ENCODE measurements at regions not wholly inside any gene's neighbourhood (a gene's known extent, or its start where the extent isn't known, plus 50 kb on each side); places are given as distances from the start of the nearest gene placed in this dataset.

DNA sequence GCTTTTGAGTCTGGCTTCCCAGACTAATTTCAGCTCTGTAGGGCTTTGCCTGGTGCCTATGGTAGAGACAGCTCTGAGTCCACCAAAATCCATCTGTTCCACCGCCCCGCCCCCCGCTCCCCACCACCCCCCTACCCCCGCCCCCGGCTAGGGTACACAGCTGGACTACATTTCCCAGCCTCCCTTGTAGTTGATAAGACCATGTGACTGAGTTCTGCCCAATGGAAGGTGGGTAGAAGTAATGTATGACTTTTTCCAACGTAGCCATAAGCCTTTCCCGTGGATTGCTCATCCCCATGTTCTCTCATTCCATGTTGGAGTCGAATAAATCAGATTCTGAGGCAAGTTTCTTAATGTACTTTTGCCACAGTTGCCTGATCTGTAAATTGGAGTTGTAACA lies 786.7 kb upstream of the EEF2KMT start:
- peaks cover 4% of the 10 kb centered on the region for H3K9me3 ChIP-seq (ENCODE audit: control insufficient read depth, low read depth, low read length)
- no peak overlapping the region for H3K9ac ChIP-seq (ENCODE audit: control insufficient read depth, extremely low read depth, insufficient read depth, low read length)
- no peak for DNase-seq (ENCODE audit: low read depth, low spot score)
- no peaks in the 10 kb centered on the region for H3K27me3 ChIP-seq (ENCODE audit: control insufficient read depth, extremely low read depth, insufficient read depth, low read length)
- FAIRE-seq, result no peak
- no peak for TF ChIP-seq EZH2 (IDR thresholded peaks at IDR 0.05; ENCODE audit: low read length)
- TF ChIP-seq, protein P1, sequence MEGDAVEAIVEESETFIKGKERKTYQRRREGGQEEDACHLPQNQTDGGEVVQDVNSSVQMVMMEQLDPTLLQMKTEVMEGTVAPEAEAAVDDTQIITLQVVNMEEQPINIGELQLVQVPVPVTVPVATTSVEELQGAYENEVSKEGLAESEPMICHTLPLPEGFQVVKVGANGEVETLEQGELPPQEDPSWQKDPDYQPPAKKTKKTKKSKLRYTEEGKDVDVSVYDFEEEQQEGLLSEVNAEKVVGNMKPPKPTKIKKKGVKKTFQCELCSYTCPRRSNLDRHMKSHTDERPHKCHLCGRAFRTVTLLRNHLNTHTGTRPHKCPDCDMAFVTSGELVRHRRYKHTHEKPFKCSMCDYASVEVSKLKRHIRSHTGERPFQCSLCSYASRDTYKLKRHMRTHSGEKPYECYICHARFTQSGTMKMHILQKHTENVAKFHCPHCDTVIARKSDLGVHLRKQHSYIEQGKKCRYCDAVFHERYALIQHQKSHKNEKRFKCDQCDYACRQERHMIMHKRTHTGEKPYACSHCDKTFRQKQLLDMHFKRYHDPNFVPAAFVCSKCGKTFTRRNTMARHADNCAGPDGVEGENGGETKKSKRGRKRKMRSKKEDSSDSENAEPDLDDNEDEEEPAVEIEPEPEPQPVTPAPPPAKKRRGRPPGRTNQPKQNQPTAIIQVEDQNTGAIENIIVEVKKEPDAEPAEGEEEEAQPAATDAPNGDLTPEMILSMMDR (optimal IDR thresholded peaks at IDR 0.05 in 1 of 3, IDR thresholded peaks at IDR 0.05 in 1 of 3, conservative IDR thresholded peaks at IDR 0.05 in 1 of 3; ENCODE audit: extremely low read depth in 1 of 3, insufficient read depth in 2 of 3, low read length in 3 of 3), result no peak
- H4K20me1 ChIP-seq (ENCODE audit: control insufficient read depth, extremely low read depth, insufficient read depth, low read length), result no peaks in the 10 kb centered on the region
- dilution Hi-C loops (cut with MboI; ENCODE audit: extremely low pct_ligation_motif_present, low sequenced_read_pairs), result no loop called here
- no peak overlapping the region for H2AFZ ChIP-seq (ENCODE audit: control insufficient read depth, low read length)
- H3K27ac ChIP-seq (ENCODE audit: control insufficient read depth, insufficient read depth, low read length), result no peak overlapping the region
- H3K9me1 ChIP-seq (ENCODE audit: control insufficient read depth, extremely low read depth, insufficient read depth, low read length), result no peaks in the 10 kb centered on the region
- H3K4me3 ChIP-seq (ENCODE audit: control insufficient read depth in 2 of 3, extremely low read depth in 1 of 3, insufficient read depth in 2 of 3, low read depth in 1 of 3, low read length in 3 of 3), result no peak overlapping the region
- H3K79me2 ChIP-seq (ENCODE audit: control insufficient read depth, insufficient read depth, low read length), result no peaks in the 10 kb centered on the region
- H3K4me1 ChIP-seq (ENCODE audit: control insufficient read depth, extremely low read depth, insufficient read depth, low read length), result no peaks in the 10 kb centered on the region
- no peaks in the 10 kb centered on the region for H3K36me3 ChIP-seq (ENCODE audit: control insufficient read depth in 2 of 2, extremely low read depth in 1 of 2, insufficient read depth in 2 of 2, low read length in 2 of 2)
- H3K4me2 ChIP-seq (ENCODE audit: control insufficient read depth, extremely low read depth, insufficient read depth, low read depth, low read length), result no peak overlapping the region

DNA sequence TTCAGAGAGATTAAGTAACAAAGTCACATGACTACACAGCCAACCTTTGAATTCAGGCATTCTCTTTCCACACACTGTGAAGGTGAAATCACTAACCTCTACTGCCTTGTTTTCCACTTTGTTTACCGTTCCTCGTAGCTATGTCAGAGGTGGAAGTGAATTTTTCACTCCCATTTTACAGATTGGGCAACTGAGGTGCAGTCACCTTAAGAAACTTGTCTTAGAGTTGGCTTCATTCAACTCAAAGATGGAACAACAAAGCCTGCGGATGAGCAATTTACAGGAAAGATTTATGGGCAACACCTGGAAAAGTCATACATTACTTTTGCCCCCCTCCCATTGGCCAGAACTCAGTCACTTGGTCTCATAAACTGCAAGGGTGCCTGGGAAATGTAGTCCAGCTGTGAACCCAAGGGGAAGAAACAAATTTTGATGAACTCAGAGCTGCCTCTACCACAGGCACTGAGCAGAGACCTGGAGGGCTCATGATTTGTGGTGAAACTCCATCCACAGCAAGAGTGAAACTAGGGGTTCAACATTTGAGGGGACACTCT lies 784.6 kb upstream of the EEF2KMT start:
- Histone ChIP-seq H3K4me3 (ENCODE audit: control insufficient read depth in 2 of 3, extremely low read depth in 1 of 3, insufficient read depth in 2 of 3, low read depth in 1 of 3, low read length in 3 of 3) (no peak overlapping the region), H2AFZ (ENCODE audit: control insufficient read depth, low read length) (no peak overlapping the region), H3K4me1 (ENCODE audit: control insufficient read depth, extremely low read depth, insufficient read depth, low read length) (no peaks in the 10 kb centered on the region), H4K20me1 (ENCODE audit: control insufficient read depth, extremely low read depth, insufficient read depth, low read length) (no peaks in the 10 kb centered on the region), H3K9me1 (ENCODE audit: control insufficient read depth, extremely low read depth, insufficient read depth, low read length) (no peaks in the 10 kb centered on the region), H3K9me3 (ENCODE audit: control insufficient read depth, low read depth, low read length) (peaks cover 7% of the 10 kb centered on the region), H3K36me3 (ENCODE audit: control insufficient read depth in 2 of 2, extremely low read depth in 1 of 2, insufficient read depth in 2 of 2, low read length in 2 of 2) (no peaks in the 10 kb centered on the region), H3K27ac (ENCODE audit: control insufficient read depth, insufficient read depth, low read length) (no peak overlapping the region), H3K9ac (ENCODE audit: control insufficient read depth, extremely low read depth, insufficient read depth, low read length) (no peak overlapping the region), H3K27me3 (ENCODE audit: control insufficient read depth, extremely low read depth, insufficient read depth, low read length) (no peaks in the 10 kb centered on the region), H3K4me2 (ENCODE audit: control insufficient read depth, extremely low read depth, insufficient read depth, low read depth, low read length) (no peak overlapping the region), H3K79me2 (ENCODE audit: control insufficient read depth, insufficient read depth, low read length) (no peaks in the 10 kb centered on the region)
- dilution Hi-C loops (cut with MboI; ENCODE audit: extremely low pct_ligation_motif_present, low sequenced_read_pairs), result no loop called here
- no peak for TF ChIP-seq EZH2 (IDR thresholded peaks at IDR 0.05; ENCODE audit: low read length)
- TF ChIP-seq, protein P1 (optimal IDR thresholded peaks at IDR 0.05 in 1 of 3, IDR thresholded peaks at IDR 0.05 in 1 of 3, conservative IDR thresholded peaks at IDR 0.05 in 1 of 3; ENCODE audit: extremely low read depth in 1 of 3, insufficient read depth in 2 of 3, low read length in 3 of 3), result no peak
- FAIRE-seq (no peak), DNase-seq (ENCODE audit: low read depth, low spot score) (no peak)

All from keratinocyte (primary cell).